ENCODE measurements at regions not wholly inside any gene's neighbourhood (a gene's known extent, or its start where the extent isn't known, plus 50 kb on each side); places are given as distances from the start of the nearest gene placed in this dataset.

DNA sequence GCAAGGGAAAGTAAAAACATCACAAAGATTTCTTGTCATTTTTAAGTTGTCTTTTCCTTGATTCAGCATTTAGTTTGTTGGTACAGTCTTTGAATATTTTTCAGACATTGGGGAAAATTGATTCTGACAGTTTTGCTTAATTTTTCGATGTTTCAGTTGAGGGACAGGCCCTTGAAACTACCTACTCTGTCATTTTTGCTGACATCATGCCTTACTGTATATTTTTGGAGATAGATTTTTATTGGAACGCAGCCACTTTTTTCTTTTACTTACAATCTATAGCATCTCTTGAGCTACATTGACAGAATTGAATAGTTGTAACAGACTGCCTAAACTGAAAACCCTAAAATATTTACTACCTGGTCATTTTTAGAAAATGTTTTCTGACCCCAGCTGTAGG lies 297.1 kb upstream of the KIF2B start:
- TF ChIP-seq, protein P1, sequence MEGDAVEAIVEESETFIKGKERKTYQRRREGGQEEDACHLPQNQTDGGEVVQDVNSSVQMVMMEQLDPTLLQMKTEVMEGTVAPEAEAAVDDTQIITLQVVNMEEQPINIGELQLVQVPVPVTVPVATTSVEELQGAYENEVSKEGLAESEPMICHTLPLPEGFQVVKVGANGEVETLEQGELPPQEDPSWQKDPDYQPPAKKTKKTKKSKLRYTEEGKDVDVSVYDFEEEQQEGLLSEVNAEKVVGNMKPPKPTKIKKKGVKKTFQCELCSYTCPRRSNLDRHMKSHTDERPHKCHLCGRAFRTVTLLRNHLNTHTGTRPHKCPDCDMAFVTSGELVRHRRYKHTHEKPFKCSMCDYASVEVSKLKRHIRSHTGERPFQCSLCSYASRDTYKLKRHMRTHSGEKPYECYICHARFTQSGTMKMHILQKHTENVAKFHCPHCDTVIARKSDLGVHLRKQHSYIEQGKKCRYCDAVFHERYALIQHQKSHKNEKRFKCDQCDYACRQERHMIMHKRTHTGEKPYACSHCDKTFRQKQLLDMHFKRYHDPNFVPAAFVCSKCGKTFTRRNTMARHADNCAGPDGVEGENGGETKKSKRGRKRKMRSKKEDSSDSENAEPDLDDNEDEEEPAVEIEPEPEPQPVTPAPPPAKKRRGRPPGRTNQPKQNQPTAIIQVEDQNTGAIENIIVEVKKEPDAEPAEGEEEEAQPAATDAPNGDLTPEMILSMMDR (conservative IDR thresholded peaks at IDR 0.05; ENCODE audit: low read depth, low read length) = no peak
- TF ChIP-seq POLR2A (IDR thresholded peaks at IDR 0.05; ENCODE audit: low read depth, low read length) (no peak), RAD21 (IDR thresholded peaks at IDR 0.05; ENCODE audit: low read length) (no peak), SMC3 (IDR thresholded peaks at IDR 0.05; ENCODE audit: low read depth, low read length) (no peak), MAFK (IDR thresholded peaks at IDR 0.05; ENCODE audit: low read depth, low read length) (no peak), CEBPB (IDR thresholded peaks at IDR 0.05; ENCODE audit: low read depth, low read length) (no peak), RFX5 (IDR thresholded peaks at IDR 0.05; ENCODE audit: low read depth, low read length) (no peak), RCOR1 (IDR thresholded peaks at IDR 0.05; ENCODE audit: insufficient replicate concordance, low read length) (no peak), CHD1 (IDR thresholded peaks at IDR 0.05; ENCODE audit: low read depth, low read length) (no peak)

All from IMR-90 (cell line).